ENCODE measurements at regions not wholly inside any gene's neighbourhood (a gene's known extent, or its start where the extent isn't known, plus 50 kb on each side); places are given as distances from the start of the nearest gene placed in this dataset.
"Not testable (repeated sequence)": the region's sequence is repeated elsewhere in the genome, so short reads cannot be mapped to it uniquely, and the experiment has no call there.

GRCh38 chr17:20866444-20867209, 176.2 kb downstream of the USP22 start:
- not testable (repeated sequence) for TF ChIP-seq CTCF, POLR2A (IDR thresholded peaks at IDR 0.05)
